ENCODE measurements at regions not wholly inside any gene's neighbourhood (a gene's known extent, or its start where the extent isn't known, plus 50 kb on each side); places are given as distances from the start of the nearest gene placed in this dataset.

DNA sequence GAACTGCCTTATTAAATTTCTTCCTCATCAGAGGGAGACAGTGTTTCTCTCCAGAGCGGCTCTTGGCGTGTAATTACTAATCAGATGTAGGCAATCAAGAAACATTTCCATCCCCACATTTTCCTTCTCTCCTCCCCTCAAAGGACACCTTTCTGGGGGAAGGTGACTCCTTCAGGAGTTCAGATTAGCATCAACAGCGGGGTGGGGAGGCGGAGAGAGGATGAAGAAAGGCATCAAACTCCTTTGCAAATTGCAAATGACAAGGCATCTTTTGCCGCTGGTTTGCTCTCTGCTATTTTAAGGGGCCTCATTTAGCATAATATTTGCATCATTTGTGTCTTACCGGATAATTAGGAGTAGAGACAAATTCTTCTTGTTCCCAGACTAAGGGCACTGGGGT is 231.7 kb upstream of the SRRM4 start:
- no peaks in the 10 kb centered on the region for H3K27me3 ChIP-seq (ENCODE audit: insufficient read depth, low read length, poor library complexity, severe bottlenecking)
- no peaks in the 10 kb centered on the region for H3F3A ChIP-seq (ENCODE audit: low read depth)
- H3K9me2 ChIP-seq (replicated peaks; ENCODE audit: low read depth, low read length) = no peaks in the 10 kb centered on the region
- TF ChIP-seq, protein P1, sequence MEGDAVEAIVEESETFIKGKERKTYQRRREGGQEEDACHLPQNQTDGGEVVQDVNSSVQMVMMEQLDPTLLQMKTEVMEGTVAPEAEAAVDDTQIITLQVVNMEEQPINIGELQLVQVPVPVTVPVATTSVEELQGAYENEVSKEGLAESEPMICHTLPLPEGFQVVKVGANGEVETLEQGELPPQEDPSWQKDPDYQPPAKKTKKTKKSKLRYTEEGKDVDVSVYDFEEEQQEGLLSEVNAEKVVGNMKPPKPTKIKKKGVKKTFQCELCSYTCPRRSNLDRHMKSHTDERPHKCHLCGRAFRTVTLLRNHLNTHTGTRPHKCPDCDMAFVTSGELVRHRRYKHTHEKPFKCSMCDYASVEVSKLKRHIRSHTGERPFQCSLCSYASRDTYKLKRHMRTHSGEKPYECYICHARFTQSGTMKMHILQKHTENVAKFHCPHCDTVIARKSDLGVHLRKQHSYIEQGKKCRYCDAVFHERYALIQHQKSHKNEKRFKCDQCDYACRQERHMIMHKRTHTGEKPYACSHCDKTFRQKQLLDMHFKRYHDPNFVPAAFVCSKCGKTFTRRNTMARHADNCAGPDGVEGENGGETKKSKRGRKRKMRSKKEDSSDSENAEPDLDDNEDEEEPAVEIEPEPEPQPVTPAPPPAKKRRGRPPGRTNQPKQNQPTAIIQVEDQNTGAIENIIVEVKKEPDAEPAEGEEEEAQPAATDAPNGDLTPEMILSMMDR (conservative IDR thresholded peaks at IDR 0.05; ENCODE audit: low read length) = no peak
- TF ChIP-seq EZH2phosphoT487 (IDR thresholded peaks at IDR 0.05; ENCODE audit: borderline replicate concordance) = no peak
- H3K4me2 ChIP-seq (ENCODE audit: low read depth, low read length, poor library complexity, severe bottlenecking) = no peak overlapping the region
- no peaks in the 10 kb centered on the region for H3K9me3 ChIP-seq (ENCODE audit: insufficient read depth, low read depth, low read length)
- no peaks in the 10 kb centered on the region for H3K79me2 ChIP-seq (ENCODE audit: insufficient read depth, low read length)
- H3K9ac ChIP-seq (ENCODE audit: low read depth, low read length, poor library complexity, severe bottlenecking) = no peak overlapping the region
- H3K4me3 ChIP-seq (ENCODE audit: low read length, poor library complexity, severe bottlenecking) = no peak overlapping the region
- no peaks in the 10 kb centered on the region for H3K4me1 ChIP-seq (ENCODE audit: insufficient read depth, low read length, poor library complexity, severe bottlenecking)
- no peak overlapping the region for H2AFZ ChIP-seq (ENCODE audit: low read length)
- H3K36me3 ChIP-seq (ENCODE audit: insufficient read depth, low read length) = no peaks in the 10 kb centered on the region
- no peaks in the 10 kb centered on the region for H4K20me1 ChIP-seq (ENCODE audit: insufficient read depth, low read length, poor library complexity, severe bottlenecking)

DNA sequence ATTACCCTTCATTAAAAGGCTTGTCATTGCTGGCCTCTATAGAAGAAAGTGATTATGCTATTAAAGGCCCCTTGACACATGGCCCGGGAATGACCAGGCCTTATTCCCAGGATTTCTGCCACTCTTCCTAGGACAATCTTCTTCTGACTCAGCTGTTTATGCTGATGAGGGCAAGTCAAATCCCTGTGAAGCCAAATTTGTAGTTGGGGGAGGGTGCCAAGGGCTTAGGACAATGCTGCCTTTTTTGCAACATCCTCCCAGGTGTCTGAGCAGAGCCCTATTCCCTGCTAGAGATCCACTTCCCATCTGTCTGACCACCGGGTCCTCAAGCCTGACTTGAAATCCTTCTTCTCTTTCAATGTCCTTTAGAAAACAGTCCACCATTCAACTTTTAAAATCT is 230.7 kb upstream of the SRRM4 start:
- H3K4me1 ChIP-seq (ENCODE audit: insufficient read depth, low read length, poor library complexity, severe bottlenecking) = no peaks in the 10 kb centered on the region
- no peaks in the 10 kb centered on the region for H3K27me3 ChIP-seq (ENCODE audit: insufficient read depth, low read length, poor library complexity, severe bottlenecking)
- H2AFZ ChIP-seq (ENCODE audit: low read length) = no peak overlapping the region
- H3K4me3 ChIP-seq (ENCODE audit: low read length, poor library complexity, severe bottlenecking) = no peak overlapping the region
- H3K79me2 ChIP-seq (ENCODE audit: insufficient read depth, low read length) = no peaks in the 10 kb centered on the region
- TF ChIP-seq EZH2phosphoT487 (IDR thresholded peaks at IDR 0.05; ENCODE audit: borderline replicate concordance) = no peak
- TF ChIP-seq, protein P1 (conservative IDR thresholded peaks at IDR 0.05; ENCODE audit: low read length) = no peak
- H3K9me2 ChIP-seq (replicated peaks; ENCODE audit: low read depth, low read length) = no peaks in the 10 kb centered on the region
- no peaks in the 10 kb centered on the region for H4K20me1 ChIP-seq (ENCODE audit: insufficient read depth, low read length, poor library complexity, severe bottlenecking)
- H3K4me2 ChIP-seq (ENCODE audit: low read depth, low read length, poor library complexity, severe bottlenecking) = no peak overlapping the region
- no peaks in the 10 kb centered on the region for H3K36me3 ChIP-seq (ENCODE audit: insufficient read depth, low read length)
- no peak overlapping the region for H3K9ac ChIP-seq (ENCODE audit: low read depth, low read length, poor library complexity, severe bottlenecking)
- no peaks in the 10 kb centered on the region for H3F3A ChIP-seq (ENCODE audit: low read depth)
- H3K9me3 ChIP-seq (ENCODE audit: insufficient read depth, low read depth, low read length) = no peaks in the 10 kb centered on the region

DNA sequence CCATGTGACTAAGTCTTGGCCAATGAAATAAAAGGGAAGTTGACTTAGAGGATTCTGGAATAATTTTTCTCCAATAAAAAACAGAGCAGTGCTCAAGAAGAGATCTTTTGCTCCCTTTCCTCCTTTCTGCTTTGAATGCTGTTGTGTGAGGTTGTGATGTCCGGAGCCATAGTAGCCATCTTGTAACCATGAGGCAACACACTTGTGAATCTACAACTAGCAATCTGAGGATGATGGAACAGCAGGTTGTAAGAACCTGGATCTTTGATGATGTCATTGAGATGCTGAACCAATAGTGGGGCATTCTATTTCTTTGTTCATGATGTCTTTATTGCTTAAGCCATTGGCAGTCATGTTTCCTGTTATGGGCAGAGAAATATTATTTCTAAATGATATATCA is 230.0 kb upstream of the SRRM4 start:
- Histone ChIP-seq H3K79me2 (ENCODE audit: insufficient read depth, low read length) (no peaks in the 10 kb centered on the region), H2AFZ (ENCODE audit: low read length) (no peak overlapping the region), H3K36me3 (ENCODE audit: insufficient read depth, low read length) (no peaks in the 10 kb centered on the region), H3K4me2 (ENCODE audit: low read depth, low read length, poor library complexity, severe bottlenecking) (no peak overlapping the region), H3K9ac (ENCODE audit: low read depth, low read length, poor library complexity, severe bottlenecking) (no peak overlapping the region), H3F3A (ENCODE audit: low read depth) (no peaks in the 10 kb centered on the region), H3K9me2 (replicated peaks; ENCODE audit: low read depth, low read length) (no peaks in the 10 kb centered on the region), H3K4me1 (ENCODE audit: insufficient read depth, low read length, poor library complexity, severe bottlenecking) (no peaks in the 10 kb centered on the region), H3K4me3 (ENCODE audit: low read length, poor library complexity, severe bottlenecking) (no peak overlapping the region), H4K20me1 (ENCODE audit: insufficient read depth, low read length, poor library complexity, severe bottlenecking) (no peaks in the 10 kb centered on the region), H3K27me3 (ENCODE audit: insufficient read depth, low read length, poor library complexity, severe bottlenecking) (no peaks in the 10 kb centered on the region), H3K9me3 (ENCODE audit: insufficient read depth, low read depth, low read length) (no peaks in the 10 kb centered on the region)
- no peak for TF ChIP-seq EZH2phosphoT487 (IDR thresholded peaks at IDR 0.05; ENCODE audit: borderline replicate concordance)
- TF ChIP-seq, protein P1 (conservative IDR thresholded peaks at IDR 0.05; ENCODE audit: low read length) = no peak
